ENCODE measurements at regions not wholly inside any gene's neighbourhood (a gene's known extent, or its start where the extent isn't known, plus 50 kb on each side); places are given as distances from the start of the nearest gene placed in this dataset.

GRCh38 chr17:14815079-14815478 lies 450.0 kb downstream of the PMP22 start:
- ATAC-seq (no peak), DNase-seq (no peak)
- H3K9me3 Mint-ChIP-seq (ENCODE audit: low read depth) = no peaks in the 10 kb centered on the region
- H3K36me3 Mint-ChIP-seq = no peaks in the 10 kb centered on the region
- peaks cover 2% of the 10 kb centered on the region for H3K4me1 Mint-ChIP-seq
- H3K4me3 Mint-ChIP-seq = no peak overlapping the region
- H3K27ac Mint-ChIP-seq = no peak overlapping the region
- H3K27me3 Mint-ChIP-seq = no peaks in the 10 kb centered on the region
- CTCF ChIA-PET = no interaction called here

GRCh38 chr17:14813649-14814370 lies 451.3 kb downstream of the PMP22 start:
- Mint-ChIP-seq H3K27me3 (no peaks in the 10 kb centered on the region), H3K27ac (no peak overlapping the region), H3K9me3 (ENCODE audit: low read depth) (no peaks in the 10 kb centered on the region), H3K36me3 (no peaks in the 10 kb centered on the region), H3K4me1 (peaks cover 2% of the 10 kb centered on the region), H3K4me3 (no peak overlapping the region)
- no peak for ATAC-seq
- no peak for DNase-seq
- CTCF ChIA-PET = no interaction called here

GRCh38 chr17:14808425-14808824 lies 456.7 kb downstream of the PMP22 start:
- no peaks in the 10 kb centered on the region for H3K27me3 Mint-ChIP-seq
- H3K36me3 Mint-ChIP-seq = no peaks in the 10 kb centered on the region
- no peaks in the 10 kb centered on the region for H3K9me3 Mint-ChIP-seq (ENCODE audit: low read depth)
- ATAC-seq = no peak
- no peak for DNase-seq
- H3K4me3 Mint-ChIP-seq = no peak overlapping the region
- no peak overlapping the region for H3K27ac Mint-ChIP-seq
- CTCF ChIA-PET = no interaction called here
- no peaks in the 10 kb centered on the region for H3K4me1 Mint-ChIP-seq

DNA sequence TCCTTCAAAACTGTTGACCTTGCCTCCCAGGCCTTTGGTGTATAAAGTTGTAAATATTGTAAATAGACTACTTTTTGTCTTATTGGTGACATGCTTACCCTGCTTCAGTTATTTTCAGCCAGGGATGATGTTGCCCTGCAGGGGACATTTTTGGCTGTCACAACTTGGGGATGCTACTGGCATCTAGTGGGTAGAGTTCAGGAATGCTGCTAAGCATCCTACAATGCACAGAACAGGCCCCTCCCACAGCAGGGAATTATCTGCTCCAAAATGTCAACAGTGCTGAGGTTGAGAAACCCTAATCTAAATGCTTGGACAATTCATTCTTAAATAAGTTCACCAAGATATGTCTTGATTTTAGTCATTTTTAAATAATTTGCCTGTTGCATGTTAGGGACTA lies 459.8 kb downstream of the PMP22 start:
- CTCF ChIA-PET = no interaction called here
- DNase-seq (no peak), ATAC-seq (no peak)
- H3K4me3 Mint-ChIP-seq = no peak overlapping the region
- H3K27ac Mint-ChIP-seq = no peak overlapping the region
- no peaks in the 10 kb centered on the region for H3K9me3 Mint-ChIP-seq (ENCODE audit: low read depth)
- no peaks in the 10 kb centered on the region for H3K36me3 Mint-ChIP-seq
- no peaks in the 10 kb centered on the region for H3K4me1 Mint-ChIP-seq
- H3K27me3 Mint-ChIP-seq = no peaks in the 10 kb centered on the region

GRCh38 chr17:14803826-14804225 lies 461.3 kb downstream of the PMP22 start:
- no peak overlapping the region for H3K4me3 Mint-ChIP-seq
- H3K27ac Mint-ChIP-seq = no peak overlapping the region
- CTCF ChIA-PET = no interaction called here
- DNase-seq (no peak), ATAC-seq (no peak)
- no peaks in the 10 kb centered on the region for H3K4me1 Mint-ChIP-seq
- H3K27me3 Mint-ChIP-seq = no peaks in the 10 kb centered on the region
- H3K9me3 Mint-ChIP-seq (ENCODE audit: low read depth) = no peaks in the 10 kb centered on the region
- no peaks in the 10 kb centered on the region for H3K36me3 Mint-ChIP-seq

GRCh38 chr17:14797801-14798200 lies 467.3 kb downstream of the PMP22 start:
- ATAC-seq (no peak), DNase-seq (no peak)
- Mint-ChIP-seq H3K4me1 (no peaks in the 10 kb centered on the region), H3K9me3 (ENCODE audit: low read depth) (no peaks in the 10 kb centered on the region), H3K27me3 (no peaks in the 10 kb centered on the region), H3K27ac (no peak overlapping the region), H3K4me3 (no peak overlapping the region), H3K36me3 (no peaks in the 10 kb centered on the region)
- CTCF ChIA-PET = no interaction called here

DNA sequence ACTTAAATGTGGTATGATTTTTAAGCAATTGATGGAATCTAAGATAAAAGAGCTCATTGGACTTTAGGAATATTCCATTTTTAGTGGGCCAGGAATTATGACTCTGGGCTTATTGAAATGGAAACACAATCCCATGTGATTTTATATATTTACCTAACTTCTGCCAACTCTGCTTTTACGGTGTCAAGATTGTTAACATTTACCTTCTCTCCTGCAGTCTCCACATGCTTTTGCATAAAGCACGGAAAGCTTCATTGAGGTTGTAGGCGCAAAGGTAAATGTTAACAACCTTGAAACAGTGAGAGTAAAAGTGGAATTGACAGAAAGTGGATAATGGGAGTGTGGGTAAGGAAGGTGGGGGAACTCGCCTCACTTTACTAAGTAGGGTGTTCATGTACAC lies 468.1 kb downstream of the PMP22 start:
- Mint-ChIP-seq H3K27me3 (no peaks in the 10 kb centered on the region), H3K27ac (no peak overlapping the region), H3K36me3 (no peaks in the 10 kb centered on the region), H3K9me3 (ENCODE audit: low read depth) (no peaks in the 10 kb centered on the region), H3K4me1 (no peaks in the 10 kb centered on the region), H3K4me3 (no peak overlapping the region)
- ATAC-seq = no peak
- DNase-seq = no peak
- CTCF ChIA-PET = no interaction called here

DNA sequence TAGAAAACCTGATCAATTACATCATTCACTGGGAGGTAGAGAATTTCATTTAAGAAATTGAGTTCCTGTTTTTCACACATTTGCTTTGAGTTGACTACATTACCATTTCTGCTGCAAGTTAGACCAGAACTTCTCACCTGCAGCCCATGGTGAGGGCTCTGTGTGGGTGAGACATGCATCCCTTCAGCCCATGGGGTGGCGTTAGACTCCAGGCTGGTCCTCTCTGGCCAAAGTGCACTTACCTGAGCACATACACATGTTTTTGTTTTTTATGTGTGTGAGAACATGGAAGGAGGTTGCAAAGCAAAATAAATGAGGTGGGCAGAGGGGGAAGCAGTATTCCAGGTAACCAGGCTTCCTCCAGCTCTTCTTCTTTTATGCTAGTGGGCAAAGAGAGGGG lies 470.2 kb downstream of the PMP22 start:
- Mint-ChIP-seq H3K9me3 (ENCODE audit: low read depth) (no peaks in the 10 kb centered on the region), H3K4me3 (no peak overlapping the region), H3K4me1 (no peaks in the 10 kb centered on the region), H3K27me3 (peaks cover 5% of the 10 kb centered on the region), H3K36me3 (no peaks in the 10 kb centered on the region), H3K27ac (no peak overlapping the region)
- CTCF ChIA-PET = no interaction called here
- no peak for DNase-seq
- ATAC-seq = no peak

DNA sequence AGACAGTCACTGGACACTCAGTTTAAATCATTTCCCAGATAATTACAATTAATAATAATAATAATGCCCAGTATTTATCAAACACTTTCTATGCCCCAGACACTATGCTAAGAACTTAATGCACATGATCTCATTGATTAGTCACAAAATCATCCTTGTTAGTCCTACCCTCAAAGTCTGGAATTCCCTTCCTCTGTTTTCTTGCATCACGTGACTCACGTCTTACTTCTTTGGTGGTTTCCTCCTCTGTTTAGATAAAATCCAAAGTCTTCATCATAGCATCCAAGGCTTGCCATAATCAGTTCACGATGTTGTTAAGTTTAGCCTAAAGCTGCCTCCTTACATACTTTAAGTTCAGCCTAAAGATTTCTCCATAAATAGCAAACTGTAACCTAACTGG lies 471.9 kb downstream of the PMP22 start:
- no peak for ATAC-seq
- H3K4me1 Mint-ChIP-seq = no peaks in the 10 kb centered on the region

DNA sequence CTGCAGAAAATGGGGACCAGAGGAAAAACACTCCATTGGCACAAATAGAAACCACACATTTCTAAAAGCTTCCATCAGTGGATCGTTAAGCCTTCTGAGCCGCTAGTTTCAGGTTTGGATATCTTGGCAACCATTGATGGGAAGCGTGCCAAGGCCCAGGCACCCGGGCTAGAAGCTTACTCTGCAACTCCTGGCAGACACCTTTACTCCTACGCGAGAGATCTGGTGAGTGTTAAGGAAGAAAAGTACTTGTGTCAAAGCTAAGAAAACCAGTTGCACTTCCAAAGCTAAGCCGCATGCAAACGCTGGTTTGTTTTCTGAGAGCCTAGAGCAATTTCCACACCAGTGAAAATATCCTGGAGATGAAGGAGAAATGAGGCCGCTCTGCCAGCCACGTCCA lies 472.4 kb downstream of the PMP22 start:
- Mint-ChIP-seq H3K9me3 (ENCODE audit: low read depth) (no peaks in the 10 kb centered on the region), H3K4me3 (no peak overlapping the region), H3K27me3 (peaks cover 9% of the 10 kb centered on the region), H3K36me3 (no peaks in the 10 kb centered on the region), H3K4me1 (no peaks in the 10 kb centered on the region), H3K27ac (no peak overlapping the region)
- CTCF ChIA-PET = no interaction called here
- ATAC-seq (no peak), DNase-seq (no peak)

More for the DNA sequence above, 471.9 kb downstream of the PMP22 start:
- peaks cover 9% of the 10 kb centered on the region for H3K27me3 Mint-ChIP-seq
- no peak overlapping the region for H3K27ac Mint-ChIP-seq
- DNase-seq = no peak
- no peaks in the 10 kb centered on the region for H3K36me3 Mint-ChIP-seq
- H3K9me3 Mint-ChIP-seq (ENCODE audit: low read depth) = no peaks in the 10 kb centered on the region
- no peak overlapping the region for H3K4me3 Mint-ChIP-seq
- CTCF ChIA-PET = no interaction called here

DNA sequence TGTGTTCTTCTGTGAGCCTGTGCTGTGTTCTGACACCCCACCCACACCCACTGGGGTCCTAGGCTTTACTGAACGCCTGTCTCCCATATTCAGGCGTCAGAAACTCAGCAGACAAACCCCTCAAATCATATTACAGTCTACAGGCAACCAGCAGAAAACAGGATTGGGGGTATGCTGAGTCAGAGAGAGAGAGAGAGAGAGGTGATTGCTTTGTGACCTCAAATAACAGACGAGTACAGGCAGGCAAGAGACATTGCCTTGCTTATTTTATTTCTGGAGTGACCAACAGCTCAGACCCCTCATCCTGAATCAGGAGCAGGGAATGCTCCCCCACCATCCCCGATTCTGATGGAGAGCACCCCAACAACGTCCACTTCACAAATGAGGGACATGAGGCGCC lies 473.9 kb downstream of the PMP22 start:
- no peak for DNase-seq
- H3K9me3 Mint-ChIP-seq (ENCODE audit: low read depth) = no peaks in the 10 kb centered on the region
- ATAC-seq = no peak

DNA sequence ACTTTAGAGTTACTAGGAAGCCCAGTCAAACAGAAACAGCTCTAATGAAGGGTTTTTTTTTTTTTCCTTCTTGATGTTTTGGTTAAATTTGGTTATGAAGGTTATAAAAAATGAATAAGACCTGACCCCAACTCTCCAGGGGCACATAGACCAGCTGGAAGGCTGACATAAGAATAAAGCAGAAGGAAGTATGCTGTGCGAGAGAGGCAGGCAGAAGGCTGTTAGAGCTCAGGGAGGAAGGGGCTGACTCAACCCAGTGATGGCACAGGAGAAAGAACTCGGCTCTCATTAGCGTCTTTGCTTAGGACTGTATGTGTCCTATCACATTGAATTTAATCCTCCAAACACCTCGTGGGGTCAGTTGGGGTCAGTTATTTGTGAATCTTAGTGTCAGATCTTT lies 474.6 kb downstream of the PMP22 start:
- Mint-ChIP-seq H3K4me3 (no peak overlapping the region), H3K27me3 (peaks cover 9% of the 10 kb centered on the region), H3K36me3 (no peaks in the 10 kb centered on the region), H3K27ac (no peak overlapping the region), H3K9me3 (ENCODE audit: low read depth) (no peaks in the 10 kb centered on the region), H3K4me1 (no peaks in the 10 kb centered on the region)
- CTCF ChIA-PET = no interaction called here
- DNase-seq (no peak), ATAC-seq (no peak)

More for the DNA sequence above, 473.9 kb downstream of the PMP22 start:
- no peaks in the 10 kb centered on the region for H3K4me1 Mint-ChIP-seq
- no peak overlapping the region for H3K4me3 Mint-ChIP-seq
- H3K36me3 Mint-ChIP-seq = no peaks in the 10 kb centered on the region
- CTCF ChIA-PET = no interaction called here
- no peak overlapping the region for H3K27ac Mint-ChIP-seq
- peaks cover 9% of the 10 kb centered on the region for H3K27me3 Mint-ChIP-seq

- CTCF ChIA-PET = no interaction called here
- no peaks in the 10 kb centered on the region for H3K36me3 Mint-ChIP-seq
- no peak overlapping the region for H3K27ac Mint-ChIP-seq
- no peaks in the 10 kb centered on the region for H3K4me1 Mint-ChIP-seq
- H3K4me3 Mint-ChIP-seq = no peak overlapping the region
- no peaks in the 10 kb centered on the region for H3K9me3 Mint-ChIP-seq (ENCODE audit: low read depth)
- peaks cover 6% of the 10 kb centered on the region for H3K27me3 Mint-ChIP-seq
- ATAC-seq = no peak
- no peak for DNase-seq
Measured at GRCh38 chr17:14784997-14785696, 480.0 kb downstream of the PMP22 start.

- Mint-ChIP-seq H3K36me3 (no peaks in the 10 kb centered on the region), H3K27ac (no peak overlapping the region), H3K4me3 (no peak overlapping the region), H3K9me3 (ENCODE audit: low read depth) (no peaks in the 10 kb centered on the region), H3K27me3 (no peaks in the 10 kb centered on the region), H3K4me1 (no peaks in the 10 kb centered on the region)
- DNase-seq = no peak
- CTCF ChIA-PET = no interaction called here
- ATAC-seq = no peak
Measured at GRCh38 chr17:14781123-14781522, 480.2 kb downstream of the HS3ST3B1 start.

Measured in activated CD8-positive, alpha-beta memory T cell treated with anti-CD3 and anti-CD28 coated beads, Interleukin-2, amount 10 ng/mL, durations not matched to agents 7 days and 5 days (primary cell).